HEK293 (cell line): ENCODE measurements at regions not wholly inside any gene's neighbourhood (a gene's known extent, or its start where the extent isn't known, plus 50 kb on each side); places are given as distances from the start of the nearest gene placed in this dataset.

Experiments used
- ATF2 ChIP-seq: fragments of 450-650 bp; formaldehyde crosslinking; IDR thresholded peaks from 2 replicates; pipeline ENCODE4 v1.5.1; 2016; ENCODE audit warnings: missing biosample characterization, missing genetic modification characterization, low read depth
- OVOL3 ChIP-seq: fragments of 450-650 bp; formaldehyde crosslinking; IDR thresholded peaks from 2 replicates; pipeline ENCODE4 v1.5.1; 2016; ENCODE audit warnings: missing biosample characterization, missing genetic modification characterization
- ZBTB7A ChIP-seq: fragments of 450-650 bp; formaldehyde crosslinking; IDR thresholded peaks from 2 replicates; pipeline ENCODE4 v1.5.1; 2016; ENCODE audit warnings: low read depth, missing biosample characterization, missing genetic modification characterization
- ZNF23 ChIP-seq: fragments of 450-650 bp; formaldehyde crosslinking; IDR thresholded peaks from 2 replicates; pipeline ENCODE4 v1.5.1; 2016; ENCODE audit warnings: missing biosample characterization, missing genetic modification characterization, borderline replicate concordance
- ZNF274 ChIP-seq, 2 experiments: fragments of 200-500 bp in 1 of 2; fragments of 450-650 bp in 1 of 2; sonication (Bioruptor generic) in 1 of 2; formaldehyde crosslinking in 1 of 2; IDR thresholded peaks; 2 replicates each; pipeline versions ENCODE4 v1.5.1 to v1.6.1; 2014 to 2016; ENCODE audit warnings: borderline replicate concordance in 1 of 2, inconsistent platforms in 1 of 2, low read length in 1 of 2, missing biosample characterization in 1 of 2, missing genetic modification characterization in 1 of 2
- ZNF785 ChIP-seq: fragments of 450-650 bp; formaldehyde crosslinking; IDR thresholded peaks from 2 replicates; pipeline ENCODE4 v1.5.1; 2016; ENCODE audit warnings: missing biosample characterization, missing genetic modification characterization
- TF ChIP-seq, protein P1 (sequence below): fragments of 450-650 bp; formaldehyde crosslinking; IDR thresholded peaks from 2 replicates; pipeline ENCODE4 v1.5.1; 2016; ENCODE audit warnings: missing biosample characterization, missing genetic modification characterization
- TF ChIP-seq, protein P2 (sequence below): fragments of 450-650 bp; formaldehyde crosslinking; IDR thresholded peaks from 2 replicates; pipeline ENCODE4 v1.5.1; 2016; ENCODE audit warnings: missing biosample characterization, missing genetic modification characterization

GRCh38 chr7:86976958-86977357 is 82.5 kb downstream of the ELAPOR2 start:
- no peak for TF ChIP-seq ZNF785 (tag by site-specific recombination)
- no peak for TF ChIP-seq ATF2
- TF ChIP-seq, protein P1, sequence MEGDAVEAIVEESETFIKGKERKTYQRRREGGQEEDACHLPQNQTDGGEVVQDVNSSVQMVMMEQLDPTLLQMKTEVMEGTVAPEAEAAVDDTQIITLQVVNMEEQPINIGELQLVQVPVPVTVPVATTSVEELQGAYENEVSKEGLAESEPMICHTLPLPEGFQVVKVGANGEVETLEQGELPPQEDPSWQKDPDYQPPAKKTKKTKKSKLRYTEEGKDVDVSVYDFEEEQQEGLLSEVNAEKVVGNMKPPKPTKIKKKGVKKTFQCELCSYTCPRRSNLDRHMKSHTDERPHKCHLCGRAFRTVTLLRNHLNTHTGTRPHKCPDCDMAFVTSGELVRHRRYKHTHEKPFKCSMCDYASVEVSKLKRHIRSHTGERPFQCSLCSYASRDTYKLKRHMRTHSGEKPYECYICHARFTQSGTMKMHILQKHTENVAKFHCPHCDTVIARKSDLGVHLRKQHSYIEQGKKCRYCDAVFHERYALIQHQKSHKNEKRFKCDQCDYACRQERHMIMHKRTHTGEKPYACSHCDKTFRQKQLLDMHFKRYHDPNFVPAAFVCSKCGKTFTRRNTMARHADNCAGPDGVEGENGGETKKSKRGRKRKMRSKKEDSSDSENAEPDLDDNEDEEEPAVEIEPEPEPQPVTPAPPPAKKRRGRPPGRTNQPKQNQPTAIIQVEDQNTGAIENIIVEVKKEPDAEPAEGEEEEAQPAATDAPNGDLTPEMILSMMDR (tag by site-specific recombination), result no peak
- no peak for TF ChIP-seq ZBTB7A (tag by site-specific recombination)
- no peak for TF ChIP-seq OVOL3 (tag by site-specific recombination)
- TF ChIP-seq, protein P2, sequence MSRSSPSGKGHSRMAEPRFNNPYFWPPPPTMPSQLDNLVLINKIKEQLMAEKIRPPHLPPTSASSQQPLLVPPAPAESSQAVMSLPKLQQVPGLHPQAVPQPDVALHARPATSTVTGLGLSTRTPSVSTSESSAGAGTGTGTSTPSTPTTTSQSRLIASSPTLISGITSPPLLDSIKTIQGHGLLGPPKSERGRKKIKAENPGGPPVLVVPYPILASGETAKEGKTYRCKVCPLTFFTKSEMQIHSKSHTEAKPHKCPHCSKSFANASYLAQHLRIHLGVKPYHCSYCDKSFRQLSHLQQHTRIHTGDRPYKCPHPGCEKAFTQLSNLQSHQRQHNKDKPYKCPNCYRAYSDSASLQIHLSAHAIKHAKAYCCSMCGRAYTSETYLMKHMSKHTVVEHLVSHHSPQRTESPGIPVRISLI (tag by site-specific recombination), result no peak
- no peak for TF ChIP-seq ZNF274 (IDR thresholded peaks at IDR 0.05; ENCODE audit: low read length)
- TF ChIP-seq ZNF274 (tag by site-specific recombination; IDR thresholded peaks at IDR 0.05; ENCODE audit: borderline replicate concordance), result no peak
- TF ChIP-seq ZNF23 (tag by site-specific recombination), result no peak
